ENCODE measurements at regions not wholly inside any gene's neighbourhood (a gene's known extent, or its start where the extent isn't known, plus 50 kb on each side); places are given as distances from the start of the nearest gene placed in this dataset.

- no peaks in the 10 kb centered on the region for H3K27me3 ChIP-seq (replicated peaks; ENCODE audit: insufficient read depth)
- no peaks in the 10 kb centered on the region for H3K9me3 ChIP-seq
- no peak for TF ChIP-seq CTCF (IDR thresholded peaks at IDR 0.05)
- H3K4me3 ChIP-seq = no peak overlapping the region
- no peaks in the 10 kb centered on the region for H3K4me1 ChIP-seq (ENCODE audit: control insufficient read depth in 1 of 2, low read depth in 2 of 2)
- H3K27ac ChIP-seq = no peak overlapping the region
- DNase-seq (ENCODE audit: low spot score) (no peak), ATAC-seq (ENCODE audit: insufficient number of reproducible peaks, low FRiP score, low read depth) (no peak)
- H3K36me3 ChIP-seq = no peaks in the 10 kb centered on the region
Observed at GRCh38 chr15:69962561-69962960, 135.2 kb downstream of the TLE3 start.

- TF ChIP-seq CTCF (IDR thresholded peaks at IDR 0.05) = no peak
- Histone ChIP-seq H3K27ac (no peak overlapping the region), H3K36me3 (no peaks in the 10 kb centered on the region), H3K9me3 (no peaks in the 10 kb centered on the region), H3K4me1 (ENCODE audit: control insufficient read depth in 1 of 2, low read depth in 2 of 2) (no peaks in the 10 kb centered on the region), H3K4me3 (no peak overlapping the region), H3K27me3 (replicated peaks; ENCODE audit: insufficient read depth) (no peaks in the 10 kb centered on the region)
- DNase-seq (ENCODE audit: low spot score) (no peak), ATAC-seq (ENCODE audit: insufficient number of reproducible peaks, low FRiP score, low read depth) (no peak)
Observed at GRCh38 chr15:69963385-69963784, 134.3 kb downstream of the TLE3 start.

- Histone ChIP-seq H3K36me3 (no peaks in the 10 kb centered on the region), H3K27me3 (replicated peaks; ENCODE audit: insufficient read depth) (no peaks in the 10 kb centered on the region), H3K9me3 (peaks cover under 1% of the 10 kb centered on the region), H3K27ac (no peak overlapping the region), H3K4me1 (ENCODE audit: control insufficient read depth in 1 of 2, low read depth in 2 of 2) (no peaks in the 10 kb centered on the region), H3K4me3 (no peak overlapping the region)
- no peak for TF ChIP-seq CTCF (IDR thresholded peaks at IDR 0.05)
- no peak for ATAC-seq (ENCODE audit: insufficient number of reproducible peaks, low FRiP score, low read depth)
- DNase-seq (ENCODE audit: low spot score) = no peak
Observed at GRCh38 chr15:69971771-69972170, 125.9 kb downstream of the TLE3 start.

GRCh38 chr15:69972436-69972835 is 125.3 kb downstream of the TLE3 start:
- Histone ChIP-seq H3K27ac (no peak overlapping the region), H3K4me1 (ENCODE audit: control insufficient read depth in 1 of 2, low read depth in 2 of 2) (no peaks in the 10 kb centered on the region)
- ATAC-seq (ENCODE audit: insufficient number of reproducible peaks, low FRiP score, low read depth) = no peak

GRCh38 chr15:69973102-69973714 is 124.5 kb downstream of the TLE3 start:
- H3K4me3 ChIP-seq = no peak overlapping the region
- no peaks in the 10 kb centered on the region for H3K4me1 ChIP-seq (ENCODE audit: control insufficient read depth in 1 of 2, low read depth in 2 of 2)
- ATAC-seq (ENCODE audit: insufficient number of reproducible peaks, low FRiP score, low read depth) = no peak
- H3K27ac ChIP-seq = no peak overlapping the region
- H3K27me3 ChIP-seq (replicated peaks; ENCODE audit: insufficient read depth) = no peaks in the 10 kb centered on the region
- no peak for DNase-seq (ENCODE audit: low spot score)
- peaks cover 4% of the 10 kb centered on the region for H3K9me3 ChIP-seq
- H3K36me3 ChIP-seq = no peaks in the 10 kb centered on the region
- no peak for TF ChIP-seq CTCF (IDR thresholded peaks at IDR 0.05)

More at GRCh38 chr15:69972436-69972835, 125.3 kb downstream of the TLE3 start:
- Histone ChIP-seq H3K4me3 (no peak overlapping the region), H3K27me3 (replicated peaks; ENCODE audit: insufficient read depth) (no peaks in the 10 kb centered on the region), H3K36me3 (no peaks in the 10 kb centered on the region), H3K9me3 (peaks cover 4% of the 10 kb centered on the region)
- no peak for DNase-seq (ENCODE audit: low spot score)
- no peak for TF ChIP-seq CTCF (IDR thresholded peaks at IDR 0.05)
